Mesendoderm (in vitro differentiated cells): ENCODE measurements at regions not wholly inside any gene's neighbourhood (a gene's known extent, or its start where the extent isn't known, plus 50 kb on each side); places are given as distances from the start of the nearest gene placed in this dataset.

ENCODE experiments used
- DNase-seq: peaks from one replicate; pipeline ENCODE4 v3.0.0; 2013
- H2AK5ac ChIP-seq: 2 replicates; pipeline ENCODE4 v1.6.1; 2013; ENCODE audit warnings: low read length, inconsistent platforms
- H2BK120ac ChIP-seq: 2 replicates; pipeline ENCODE4 v1.6.1; 2013; ENCODE audit warnings: low read depth, mild to moderate bottlenecking, low read length, moderate library complexity, mixed read lengths
- H2BK15ac ChIP-seq: replicated peaks from 2 replicates; pipeline ENCODE4 v1.6.1; 2013; ENCODE audit warnings: low read depth, mild to moderate bottlenecking, moderate library complexity
- H2BK5ac ChIP-seq: 2 replicates; pipeline ENCODE4 v1.6.1; 2013; ENCODE audit warnings: low read length, inconsistent platforms
- H3K18ac ChIP-seq: 2 replicates; pipeline ENCODE4 v1.6.1; 2013; ENCODE audit warnings: mild to moderate bottlenecking, low read length, mixed read lengths
- H3K23ac ChIP-seq: one replicate; pipeline ENCODE4 v1.6.1; 2013; ENCODE audit warnings: low read length
- H3K27ac ChIP-seq: 2 replicates; pipeline ENCODE4 v1.5.1; 2013; ENCODE audit warnings: low read depth, mild to moderate bottlenecking, inconsistent platforms, low read length, moderate library complexity
- H3K27me3 ChIP-seq: 2 replicates; pipeline ENCODE4 v1.6.1; 2013; ENCODE audit warnings: low read length, control low read depth, mild to moderate bottlenecking, inconsistent platforms; ENCODE audit not compliant: insufficient read depth, poor library complexity
- H3K36me3 ChIP-seq: 2 replicates; pipeline ENCODE4 v1.6.1; 2013; ENCODE audit warnings: low read length, inconsistent platforms; ENCODE audit not compliant: control insufficient read depth, insufficient read depth
- H3K4ac ChIP-seq: one replicate; pipeline ENCODE4 v1.6.1; 2013; ENCODE audit warnings: low read depth, mild to moderate bottlenecking, low read length, moderate library complexity
- H3K4me1 ChIP-seq: 2 replicates; pipeline ENCODE4 v1.6.1; 2013; ENCODE audit warnings: low read depth, low read length, inconsistent platforms; ENCODE audit not compliant: control insufficient read depth
- H3K4me2 ChIP-seq: 2 replicates; pipeline ENCODE4 v1.6.1; 2013; ENCODE audit warnings: low read length
- H3K4me3 ChIP-seq: 2 replicates; pipeline ENCODE4 v1.5.1; 2013; ENCODE audit warnings: mild to moderate bottlenecking, low read length
- H3K56ac ChIP-seq: one replicate; pipeline ENCODE4 v1.6.1; 2013; ENCODE audit warnings: low read length
- H3K79me1 ChIP-seq: 2 replicates; pipeline ENCODE4 v1.6.1; 2013; ENCODE audit warnings: low read length, inconsistent platforms
- H3K79me2 ChIP-seq: 2 replicates; pipeline ENCODE4 v1.6.1; 2013; ENCODE audit warnings: mild to moderate bottlenecking, low read length; ENCODE audit not compliant: control insufficient read depth, insufficient read depth
- H3K9ac ChIP-seq: 2 replicates; pipeline ENCODE4 v1.6.1; 2013; ENCODE audit warnings: low read length, inconsistent platforms
- H4K5ac ChIP-seq: one replicate; pipeline ENCODE4 v1.6.1; 2013; ENCODE audit warnings: low read length
- H4K8ac ChIP-seq: one replicate; pipeline ENCODE4 v1.6.1; 2013; ENCODE audit warnings: low read depth, mild to moderate bottlenecking, control low read depth, low read length, moderate library complexity
- WGBS: extraction: QIAGEN DNeasy Blood & Tissue Kit; methylation state at CpG from one replicate; pipeline ENCODE4 v1.1.7; 2013; ENCODE audit warnings: low lambda C conversion rate, missing lambda C conversion rate; ENCODE audit not compliant: insufficient coverage; ENCODE audit errors: extremely low coverage; 5-methylcytosine and 5-hydroxymethylcytosine counted together

- no peak overlapping the region for H3K4ac ChIP-seq
- H3K9ac ChIP-seq, result no peak overlapping the region
- no peaks in the 10 kb centered on the region for H3K79me1 ChIP-seq
- H3K4me1 ChIP-seq, result no peaks in the 10 kb centered on the region
- no peak overlapping the region for H3K56ac ChIP-seq
- no peak overlapping the region for H4K8ac ChIP-seq
- H3K4me3 ChIP-seq, result no peak overlapping the region
- no peak overlapping the region for H2AK5ac ChIP-seq
- H2BK5ac ChIP-seq, result no peak overlapping the region
- H3K79me2 ChIP-seq, result no peaks in the 10 kb centered on the region
- H3K27ac ChIP-seq, result no peak overlapping the region
- no peaks in the 10 kb centered on the region for H3K36me3 ChIP-seq
- no peak overlapping the region for H3K4me2 ChIP-seq
- no peak overlapping the region for H4K5ac ChIP-seq
- peak; percentile 50 for DNase-seq
- no peak overlapping the region for H2BK15ac ChIP-seq
- H3K23ac ChIP-seq, result no peak overlapping the region
- H3K27me3 ChIP-seq, result no peaks in the 10 kb centered on the region
- H2BK120ac ChIP-seq, result no peak overlapping the region
- no peak overlapping the region for H3K18ac ChIP-seq
- WGBS, result no CpG with 5 or more reads among the region's 2 CpGs
Measured at GRCh38 chr7:82562716-82563404, 119.3 kb upstream of the CACNA2D1 start.

GRCh38 chr7:82559193-82559805 lies 115.7 kb upstream of the CACNA2D1 start:
- peak; percentile 71 for DNase-seq
- Histone ChIP-seq H3K79me2 (no peaks in the 10 kb centered on the region), H2BK5ac (no peak overlapping the region), H4K5ac (no peak overlapping the region), H4K8ac (no peak overlapping the region), H3K36me3 (no peaks in the 10 kb centered on the region), H3K4me2 (no peak overlapping the region), H3K4ac (no peak overlapping the region), H3K18ac (no peak overlapping the region), H2BK120ac (no peak overlapping the region), H2BK15ac (no peak overlapping the region), H2AK5ac (no peak overlapping the region), H3K4me1 (no peaks in the 10 kb centered on the region), H3K9ac (no peak overlapping the region), H3K79me1 (no peaks in the 10 kb centered on the region), H3K4me3 (no peak overlapping the region), H3K56ac (no peak overlapping the region), H3K27ac (no peak overlapping the region), H3K27me3 (no peaks in the 10 kb centered on the region), H3K23ac (no peak overlapping the region)
- WGBS, result no CpG with 5 or more reads among the region's 7 CpGs

GRCh38 chr7:82549616-82550285 lies 106.2 kb upstream of the CACNA2D1 start:
- H2AK5ac ChIP-seq, result no peak overlapping the region
- no peak overlapping the region for H3K23ac ChIP-seq
- no peak overlapping the region for H3K4me3 ChIP-seq
- H3K36me3 ChIP-seq, result no peaks in the 10 kb centered on the region
- H3K4me1 ChIP-seq, result no peaks in the 10 kb centered on the region
- H2BK120ac ChIP-seq, result no peak overlapping the region
- H3K4ac ChIP-seq, result no peak overlapping the region
- no peak overlapping the region for H3K27ac ChIP-seq
- no peak overlapping the region for H4K8ac ChIP-seq
- no peak overlapping the region for H3K18ac ChIP-seq
- no peak overlapping the region for H2BK15ac ChIP-seq
- DNase-seq, result no peak
- no peak overlapping the region for H4K5ac ChIP-seq
- H2BK5ac ChIP-seq, result no peak overlapping the region
- H3K79me2 ChIP-seq, result no peaks in the 10 kb centered on the region
- no peaks in the 10 kb centered on the region for H3K27me3 ChIP-seq
- WGBS, result no CpG with 5 or more reads among the region's 6 CpGs
- H3K79me1 ChIP-seq, result no peaks in the 10 kb centered on the region
- no peak overlapping the region for H3K9ac ChIP-seq
- H3K4me2 ChIP-seq, result no peak overlapping the region
- H3K56ac ChIP-seq, result no peak overlapping the region

- no peak overlapping the region for H2BK15ac ChIP-seq
- H3K36me3 ChIP-seq, result no peaks in the 10 kb centered on the region
- no peak overlapping the region for H3K23ac ChIP-seq
- H3K18ac ChIP-seq, result no peak overlapping the region
- no peaks in the 10 kb centered on the region for H3K79me1 ChIP-seq
- H3K56ac ChIP-seq, result no peak overlapping the region
- no peak overlapping the region for H3K4me2 ChIP-seq
- H3K4me3 ChIP-seq, result no peak overlapping the region
- DNase-seq, result no peak
- no peak overlapping the region for H4K8ac ChIP-seq
- H2BK120ac ChIP-seq, result no peak overlapping the region
- no peak overlapping the region for H4K5ac ChIP-seq
- WGBS, result no CpG with 5 or more reads among the region's 3 CpGs
- no peak overlapping the region for H3K9ac ChIP-seq
- no peaks in the 10 kb centered on the region for H3K79me2 ChIP-seq
- H3K4me1 ChIP-seq, result no peaks in the 10 kb centered on the region
- H2BK5ac ChIP-seq, result no peak overlapping the region
- no peak overlapping the region for H3K4ac ChIP-seq
- H3K27ac ChIP-seq, result no peak overlapping the region
- no peaks in the 10 kb centered on the region for H3K27me3 ChIP-seq
- H2AK5ac ChIP-seq, result no peak overlapping the region
Measured at GRCh38 chr7:82548141-82548688, 104.6 kb upstream of the CACNA2D1 start.

GRCh38 chr7:82542665-82543064 lies 99.1 kb upstream of the CACNA2D1 start:
- H2BK5ac ChIP-seq, result no peak overlapping the region
- no CpG with 5 or more reads among the region's 2 CpGs for WGBS
- no peak overlapping the region for H3K27ac ChIP-seq

More at GRCh38 chr7:82542665-82543064, 99.1 kb upstream of the CACNA2D1 start:
- H2BK15ac ChIP-seq, result no peak overlapping the region
- no peak overlapping the region for H3K18ac ChIP-seq
- no peak overlapping the region for H3K4ac ChIP-seq
- no peak overlapping the region for H2BK120ac ChIP-seq
- no peak overlapping the region for H3K4me3 ChIP-seq
- no peaks in the 10 kb centered on the region for H3K36me3 ChIP-seq
- H3K79me1 ChIP-seq, result no peaks in the 10 kb centered on the region
- H3K9ac ChIP-seq, result no peak overlapping the region
- no peak overlapping the region for H3K4me2 ChIP-seq
- H3K56ac ChIP-seq, result no peak overlapping the region
- no peak overlapping the region for H4K8ac ChIP-seq
- H3K27me3 ChIP-seq, result no peaks in the 10 kb centered on the region
- H3K79me2 ChIP-seq, result no peaks in the 10 kb centered on the region
- DNase-seq, result peak; percentile 73
- H3K23ac ChIP-seq, result no peak overlapping the region
- H3K4me1 ChIP-seq, result no peaks in the 10 kb centered on the region
- H2AK5ac ChIP-seq, result no peak overlapping the region
- H4K5ac ChIP-seq, result no peak overlapping the region
